ENCODE measurements at regions not wholly inside any gene's neighbourhood (a gene's known extent, or its start where the extent isn't known, plus 50 kb on each side); places are given as distances from the start of the nearest gene placed in this dataset.

- intact Hi-C loops (cut with DNase I), result no loop called here
- no peak for DNase-seq
Measured at GRCh38 chr4:19752599-19752998, 499.1 kb upstream of the SLIT2 start.

- DNase-seq, result no peak
- intact Hi-C loops (cut with DNase I), result no loop called here
Measured at GRCh38 chr4:19748519-19749479, 502.9 kb upstream of the SLIT2 start.

GRCh38 chr4:19746377-19746776 is 505.3 kb upstream of the SLIT2 start:
- no peak for DNase-seq
- intact Hi-C loops (cut with DNase I), result no loop called here

- DNase-seq, result no peak
- intact Hi-C loops (cut with DNase I), result no loop called here
Measured at GRCh38 chr4:19743115-19743638, 508.5 kb upstream of the SLIT2 start.

GRCh38 chr4:19739101-19739651 is 512.5 kb upstream of the SLIT2 start:
- intact Hi-C loops (cut with DNase I), result no loop called here
- no peak for DNase-seq

- no peak for DNase-seq
- intact Hi-C loops (cut with DNase I), result no loop called here
Measured at GRCh38 chr4:19736968-19737756, 514.5 kb upstream of the SLIT2 start.

GRCh38 chr4:19735012-19735411 is 516.7 kb upstream of the SLIT2 start:
- DNase-seq, result no peak
- intact Hi-C loops (cut with DNase I), result no loop called here

GRCh38 chr4:19729886-19730651 is 521.6 kb upstream of the SLIT2 start:
- no peak for DNase-seq
- intact Hi-C loops (cut with DNase I), result no loop called here

- intact Hi-C loops (cut with DNase I), result no loop called here
- no peak for DNase-seq
Measured at GRCh38 chr4:19728773-19729172, 522.9 kb upstream of the SLIT2 start.

GRCh38 chr4:19727141-19727540 is 524.6 kb upstream of the SLIT2 start:
- DNase-seq, result no peak
- intact Hi-C loops (cut with DNase I), result no loop called here

GRCh38 chr4:19725130-19725529 is 526.6 kb upstream of the SLIT2 start:
- no peak for DNase-seq
- intact Hi-C loops (cut with DNase I), result no loop called here

GRCh38 chr4:19722404-19722803 is 529.3 kb upstream of the SLIT2 start:
- no peak for DNase-seq
- intact Hi-C loops (cut with DNase I), result no loop called here

GRCh38 chr4:19721587-19721986 is 530.1 kb upstream of the SLIT2 start:
- intact Hi-C loops (cut with DNase I), result no loop called here

GRCh38 chr4:19720610-19721009 is 531.1 kb upstream of the SLIT2 start:
- no peak for DNase-seq
- intact Hi-C loops (cut with DNase I), result no loop called here

More at GRCh38 chr4:19721587-19721986, 530.1 kb upstream of the SLIT2 start:
- no peak for DNase-seq

- intact Hi-C loops (cut with DNase I), result no loop called here
- DNase-seq, result no peak
Measured at GRCh38 chr4:19720190-19720589, 531.5 kb upstream of the SLIT2 start.

GRCh38 chr4:19711871-19712270 is 539.8 kb upstream of the SLIT2 start:
- intact Hi-C loops (cut with DNase I), result no loop called here
- no peak for DNase-seq

GRCh38 chr4:19707876-19708275 is 543.8 kb upstream of the SLIT2 start:
- intact Hi-C loops (cut with DNase I), result no loop called here
- no peak for DNase-seq

- DNase-seq, result no peak
- intact Hi-C loops (cut with DNase I), result no loop called here
Measured at GRCh38 chr4:19703391-19703790, 548.3 kb upstream of the SLIT2 start.

- no peak for DNase-seq
- intact Hi-C loops (cut with DNase I), result no loop called here
Measured at GRCh38 chr4:19700992-19701391, 550.7 kb upstream of the SLIT2 start.

Measured in head of caudate nucleus (tissue), 42 donors.